Testis (tissue), 2 donors: ENCODE measurements at regions not wholly inside any gene's neighbourhood (a gene's known extent, or its start where the extent isn't known, plus 50 kb on each side); places are given as distances from the start of the nearest gene placed in this dataset.

Experiments used
- CTCF ChIP-seq, 3 experiments: fragments of 450-650 bp in 2 of 3; fragments of 200-600 bp in 1 of 3; sonication (generic) in 1 of 3; IDR thresholded peaks; one replicate each; pipeline ENCODE4 v1.5.1; 2016 to 2019; ENCODE audit warnings: antibody characterized with exemption in 3 of 3, mild to moderate bottlenecking in 2 of 3, moderate library complexity in 1 of 3
- POLR2A ChIP-seq: fragments of 450-650 bp; IDR thresholded peaks from one replicate; pipeline ENCODE4 v1.6.1; 2017; ENCODE audit warnings: antibody characterized with exemption, mild to moderate bottlenecking, moderate library complexity

GRCh38 chr10:90352288-90352687, 505.6 kb downstream of the HTR7 start:
- TF ChIP-seq CTCF (IDR thresholded peaks at IDR 0.05): no peak
- TF ChIP-seq POLR2A: no peak
